GM23338 (cell line): ENCODE measurements at regions not wholly inside any gene's neighbourhood (a gene's known extent, or its start where the extent isn't known, plus 50 kb on each side); places are given as distances from the start of the nearest gene placed in this dataset.

Experiments used
- ATAC-seq: fragments of 200-7000 bp; cut with Tn5 transposase; 3 replicates; pipeline ENCODE4 v1.9.1; 2020
- DNase-seq: peaks from one replicate; pipeline ENCODE4 v3.0.0-alpha.2; 2015; ENCODE audit warnings: low spot score
- H2AFZ ChIP-seq: fragments of 200-600 bp; sonication (generic); 2 replicates; pipeline ENCODE4 v1.8.0; 2016; ENCODE audit warnings: antibody characterized with exemption, mild to moderate bottlenecking, moderate library complexity
- H3F3A ChIP-seq: fragments of 200-600 bp; sonication (generic); replicated peaks from 2 replicates; pipeline ENCODE4 v1.8.0; 2017; ENCODE audit warnings: antibody characterized with exemption, mixed run types, low read depth
- H3K27ac ChIP-seq: fragments of 200-600 bp; sonication (generic); 2 replicates; pipeline ENCODE4 v1.6.1; 2016; ENCODE audit warnings: low read depth
- H3K27me3 ChIP-seq: fragments of 200-600 bp; sonication (generic); 2 replicates; pipeline ENCODE4 v1.8.0; 2016; ENCODE audit warnings: mild to moderate bottlenecking, mixed run types, moderate library complexity; ENCODE audit not compliant: insufficient read depth
- H3K36me3 ChIP-seq: fragments of 200-600 bp; sonication (generic); 2 replicates; pipeline ENCODE4 v1.8.0; 2016; ENCODE audit warnings: mild to moderate bottlenecking; ENCODE audit not compliant: insufficient read depth
- H3K4me1 ChIP-seq: fragments of 200-600 bp; sonication (generic); 2 replicates; pipeline ENCODE4 v1.8.0; 2016; ENCODE audit warnings: mild to moderate bottlenecking, moderate library complexity; ENCODE audit not compliant: insufficient read depth
- H3K4me2 ChIP-seq: fragments of 200-600 bp; sonication (generic); 2 replicates; pipeline ENCODE4 v1.7.1; 2017; ENCODE audit warnings: mixed run types
- H3K4me3 ChIP-seq: fragments of 200-600 bp; sonication (generic); 2 replicates; pipeline ENCODE4 v1.6.1; 2016; ENCODE audit warnings: mixed run types
- H3K79me2 ChIP-seq: fragments of 200-600 bp; sonication (generic); replicated peaks from 2 replicates; pipeline ENCODE4 v1.8.0; 2017; ENCODE audit warnings: mild to moderate bottlenecking; ENCODE audit not compliant: insufficient read depth
- H3K9me2 ChIP-seq: fragments of 200-600 bp; sonication (generic); 2 replicates; pipeline ENCODE4 v1.8.0; 2017; ENCODE audit not compliant: insufficient read depth
- H4K20me1 ChIP-seq: fragments of 200-600 bp; sonication (generic); replicated peaks from 2 replicates; pipeline ENCODE4 v1.8.0; 2017; ENCODE audit warnings: mild to moderate bottlenecking; ENCODE audit not compliant: insufficient read depth
- H3K27ac Mint-ChIP-seq: 2 replicates; pipeline ENCODE4 v1.8.0; 2020; ENCODE audit warnings: inconsistent platforms, mild to moderate bottlenecking, moderate library complexity, mixed read lengths
- H3K27me3 Mint-ChIP-seq: 3 replicates; pipeline ENCODE4 v1.8.0; 2022; ENCODE audit warnings: low read depth, mild to moderate bottlenecking, moderate library complexity, mixed read lengths, inconsistent platforms; ENCODE audit not compliant: insufficient read depth, poor library complexity
- H3K36me3 Mint-ChIP-seq: 3 replicates; pipeline ENCODE4 v1.8.0; 2021; ENCODE audit warnings: low read depth, mild to moderate bottlenecking, inconsistent platforms, moderate library complexity, mixed read lengths
- H3K4me1 Mint-ChIP-seq: 3 replicates; pipeline ENCODE4 v1.8.0; 2020; ENCODE audit warnings: mild to moderate bottlenecking, inconsistent platforms, mixed read lengths
- H3K4me3 Mint-ChIP-seq: 3 replicates; pipeline ENCODE4 v1.8.0; 2021; ENCODE audit warnings: moderate library complexity, mild to moderate bottlenecking, inconsistent platforms, mixed read lengths
- H3K9me3 Mint-ChIP-seq: 3 replicates; pipeline ENCODE4 v1.8.0; 2020; ENCODE audit warnings: moderate library complexity, mild to moderate bottlenecking, inconsistent platforms, mixed read lengths
- CREB1 ChIP-seq: fragments of 250-450 bp; sonication (Bioruptor Pico); IDR thresholded peaks from 2 replicates; pipeline ENCODE4 v1.5.0; 2020; ENCODE audit warnings: low read depth, mild to moderate bottlenecking, moderate library complexity
- JUNB ChIP-seq: IDR thresholded peaks from one replicate; pipeline ENCODE4 v1.6.1; 2016; ENCODE audit warnings: antibody characterized with exemption; ENCODE audit not compliant: unreplicated experiment
- NANOG ChIP-seq: IDR thresholded peaks from 2 replicates; pipeline ENCODE4 v1.6.1; 2016; ENCODE audit warnings: antibody characterized with exemption, borderline replicate concordance
- POLR2AphosphoS5 ChIP-seq: IDR thresholded peaks from 2 replicates; pipeline ENCODE4 v1.6.1; 2016; ENCODE audit warnings: antibody characterized with exemption, low read depth
- STAT1 ChIP-seq: IDR thresholded peaks from one replicate; pipeline ENCODE4 v1.6.1; 2016; ENCODE audit warnings: antibody characterized with exemption; ENCODE audit not compliant: unreplicated experiment
- ZNF114 ChIP-seq: fragments of 250-450 bp; sonication (Bioruptor Pico); IDR thresholded peaks from 2 replicates; pipeline ENCODE4 v1.5.0; 2020; ENCODE audit warnings: mild to moderate bottlenecking, moderate library complexity
- TF ChIP-seq, protein P1 (sequence below): IDR thresholded peaks from 2 replicates; pipeline ENCODE4 v1.6.1; 2016; ENCODE audit warnings: antibody characterized with exemption
- TF ChIP-seq, protein P2 (sequence below): fragments of 250-450 bp; sonication (Bioruptor Pico); IDR thresholded peaks from 2 replicates; pipeline ENCODE4 v1.5.0; 2020; ENCODE audit warnings: mild to moderate bottlenecking, moderate library complexity
- TF ChIP-seq, protein P3 (sequence below), 2 experiments: fragments of 200-600 bp in 1 of 2; sonication (generic) in 1 of 2; conservative IDR thresholded peaks; 2 replicates each; pipeline versions ENCODE4 v1.5.1 to v1.6.1; 2016 to 2017; ENCODE audit warnings: antibody characterized with exemption in 2 of 2, low read depth in 2 of 2, mild to moderate bottlenecking in 2 of 2, moderate library complexity in 1 of 2

DNA sequence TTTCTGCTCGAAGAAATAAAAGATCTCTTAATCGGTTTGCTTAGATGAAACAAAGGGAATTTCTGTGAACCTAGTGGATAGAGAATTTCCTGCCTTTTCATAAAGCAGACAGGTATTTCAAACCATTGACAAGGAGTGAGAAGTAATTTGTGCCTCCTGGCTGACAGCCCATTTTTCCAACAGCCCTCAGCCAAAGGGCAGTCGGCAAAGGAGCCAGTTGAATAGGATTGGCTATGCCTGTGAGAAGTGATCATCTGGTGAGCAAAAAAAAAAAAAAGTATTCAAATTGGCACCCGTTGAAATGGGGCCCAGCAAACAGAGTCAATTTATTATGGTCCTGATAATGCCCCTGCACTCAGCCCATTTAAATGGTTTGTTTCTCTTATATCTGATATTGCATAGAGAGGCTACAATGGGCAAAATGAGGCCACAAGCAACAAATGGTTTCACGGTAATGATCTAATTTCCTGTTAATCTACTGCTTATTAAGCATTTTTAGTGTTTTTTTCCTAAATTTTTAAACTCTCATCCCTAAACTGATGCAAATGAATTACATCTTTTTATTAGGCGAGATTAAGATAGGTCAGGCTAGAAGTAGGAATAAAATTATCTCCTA is 477.5 kb downstream of the NUF2 start:
- Histone ChIP-seq H3K36me3 (no peaks in the 10 kb centered on the region), H3K4me1 (peaks cover 18% of the 10 kb centered on the region), H3F3A (no peaks in the 10 kb centered on the region), H3K27ac (no peak overlapping the region; the same call in 1 of the 2 replicates), H3K27me3 (no peaks in the 10 kb centered on the region), H3K4me2 (peak overlapping the region; percentile 26; the same call in 1 of the 2 replicates), H3K9me2 (peaks cover 21% of the 10 kb centered on the region; the same call in 1 of the 2 replicates), H2AFZ (no peak overlapping the region), H4K20me1 (no peaks in the 10 kb centered on the region), H3K79me2 (no peaks in the 10 kb centered on the region), H3K4me3 (no peak overlapping the region)
- Mint-ChIP-seq H3K4me3 (no peak overlapping the region), H3K27ac (no peak overlapping the region; the same call in 1 of the 2 replicates), H3K9me3 (peaks cover 15% of the 10 kb centered on the region), H3K4me1 (peaks cover 26% of the 10 kb centered on the region), H3K27me3 (no peaks in the 10 kb centered on the region), H3K36me3 (peaks cover 17% of the 10 kb centered on the region)
- ATAC-seq (no peak), DNase-seq (no peak)
- TF ChIP-seq, protein P1, sequence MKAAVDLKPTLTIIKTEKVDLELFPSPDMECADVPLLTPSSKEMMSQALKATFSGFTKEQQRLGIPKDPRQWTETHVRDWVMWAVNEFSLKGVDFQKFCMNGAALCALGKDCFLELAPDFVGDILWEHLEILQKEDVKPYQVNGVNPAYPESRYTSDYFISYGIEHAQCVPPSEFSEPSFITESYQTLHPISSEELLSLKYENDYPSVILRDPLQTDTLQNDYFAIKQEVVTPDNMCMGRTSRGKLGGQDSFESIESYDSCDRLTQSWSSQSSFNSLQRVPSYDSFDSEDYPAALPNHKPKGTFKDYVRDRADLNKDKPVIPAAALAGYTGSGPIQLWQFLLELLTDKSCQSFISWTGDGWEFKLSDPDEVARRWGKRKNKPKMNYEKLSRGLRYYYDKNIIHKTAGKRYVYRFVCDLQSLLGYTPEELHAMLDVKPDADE = no peak
- TF ChIP-seq ZNF114 (CRISPR knock-in tag) = no peak

DNA sequence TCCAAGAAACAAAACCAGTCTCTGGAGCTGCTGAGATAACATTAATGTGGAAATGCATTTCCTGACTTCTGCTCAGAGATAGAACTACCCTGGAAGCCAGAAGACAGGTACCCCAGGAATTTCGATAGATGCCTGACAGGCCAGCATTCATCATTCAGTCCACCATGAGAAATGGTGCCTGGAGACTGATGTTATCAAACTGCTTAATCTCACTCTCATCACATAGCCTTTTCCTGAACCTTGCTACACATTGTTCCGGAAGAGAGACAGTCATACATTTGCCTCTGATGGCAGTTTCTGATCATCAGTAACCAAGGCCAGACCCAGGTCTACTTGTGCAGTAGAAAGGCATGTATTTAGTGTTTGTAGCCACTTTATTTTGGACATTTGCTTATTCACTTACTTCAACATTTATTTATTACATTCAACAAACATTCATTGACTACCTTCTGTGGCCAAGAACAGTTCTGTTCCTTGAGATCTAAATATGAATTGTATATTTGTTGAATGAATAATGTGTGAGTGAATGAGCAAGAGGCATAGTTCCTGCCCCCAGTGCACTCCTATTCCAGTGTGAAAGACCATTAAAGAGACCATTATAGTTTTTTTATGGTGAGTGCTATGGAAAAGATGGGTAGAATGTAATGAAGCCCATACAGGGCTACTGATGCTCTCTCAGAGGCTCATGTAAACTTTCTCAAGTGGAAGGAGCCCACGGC is 485.7 kb downstream of the NUF2 start:
- Mint-ChIP-seq H3K27ac (no peak overlapping the region), H3K9me3 (no peaks in the 10 kb centered on the region; the same call in 2 of the 3 replicates), H3K4me1 (peaks cover 11% of the 10 kb centered on the region; the same call in 2 of the 3 replicates), H3K4me3 (no peak overlapping the region), H3K36me3 (no peaks in the 10 kb centered on the region), H3K27me3 (no peaks in the 10 kb centered on the region)
- H4K20me1 ChIP-seq = no peaks in the 10 kb centered on the region
- no peaks in the 10 kb centered on the region for H3F3A ChIP-seq
- ATAC-seq = no peak
- H2AFZ ChIP-seq = peak overlapping the region; percentile 53; the same call in 1 of the 2 replicates
- H3K79me2 ChIP-seq = no peaks in the 10 kb centered on the region
- peaks cover under 1% of the 10 kb centered on the region; the same call in 1 of the 2 replicates for H3K9me2 ChIP-seq
- no peak for DNase-seq
- H3K4me1 ChIP-seq = peaks cover 11% of the 10 kb centered on the region; the same call in 1 of the 2 replicates
- H3K4me3 ChIP-seq = no peak overlapping the region
- H3K4me2 ChIP-seq = no peak overlapping the region
- no peaks in the 10 kb centered on the region for H3K27me3 ChIP-seq
- H3K27ac ChIP-seq = no peak overlapping the region
- no peaks in the 10 kb centered on the region for H3K36me3 ChIP-seq
- TF ChIP-seq, protein P2, sequence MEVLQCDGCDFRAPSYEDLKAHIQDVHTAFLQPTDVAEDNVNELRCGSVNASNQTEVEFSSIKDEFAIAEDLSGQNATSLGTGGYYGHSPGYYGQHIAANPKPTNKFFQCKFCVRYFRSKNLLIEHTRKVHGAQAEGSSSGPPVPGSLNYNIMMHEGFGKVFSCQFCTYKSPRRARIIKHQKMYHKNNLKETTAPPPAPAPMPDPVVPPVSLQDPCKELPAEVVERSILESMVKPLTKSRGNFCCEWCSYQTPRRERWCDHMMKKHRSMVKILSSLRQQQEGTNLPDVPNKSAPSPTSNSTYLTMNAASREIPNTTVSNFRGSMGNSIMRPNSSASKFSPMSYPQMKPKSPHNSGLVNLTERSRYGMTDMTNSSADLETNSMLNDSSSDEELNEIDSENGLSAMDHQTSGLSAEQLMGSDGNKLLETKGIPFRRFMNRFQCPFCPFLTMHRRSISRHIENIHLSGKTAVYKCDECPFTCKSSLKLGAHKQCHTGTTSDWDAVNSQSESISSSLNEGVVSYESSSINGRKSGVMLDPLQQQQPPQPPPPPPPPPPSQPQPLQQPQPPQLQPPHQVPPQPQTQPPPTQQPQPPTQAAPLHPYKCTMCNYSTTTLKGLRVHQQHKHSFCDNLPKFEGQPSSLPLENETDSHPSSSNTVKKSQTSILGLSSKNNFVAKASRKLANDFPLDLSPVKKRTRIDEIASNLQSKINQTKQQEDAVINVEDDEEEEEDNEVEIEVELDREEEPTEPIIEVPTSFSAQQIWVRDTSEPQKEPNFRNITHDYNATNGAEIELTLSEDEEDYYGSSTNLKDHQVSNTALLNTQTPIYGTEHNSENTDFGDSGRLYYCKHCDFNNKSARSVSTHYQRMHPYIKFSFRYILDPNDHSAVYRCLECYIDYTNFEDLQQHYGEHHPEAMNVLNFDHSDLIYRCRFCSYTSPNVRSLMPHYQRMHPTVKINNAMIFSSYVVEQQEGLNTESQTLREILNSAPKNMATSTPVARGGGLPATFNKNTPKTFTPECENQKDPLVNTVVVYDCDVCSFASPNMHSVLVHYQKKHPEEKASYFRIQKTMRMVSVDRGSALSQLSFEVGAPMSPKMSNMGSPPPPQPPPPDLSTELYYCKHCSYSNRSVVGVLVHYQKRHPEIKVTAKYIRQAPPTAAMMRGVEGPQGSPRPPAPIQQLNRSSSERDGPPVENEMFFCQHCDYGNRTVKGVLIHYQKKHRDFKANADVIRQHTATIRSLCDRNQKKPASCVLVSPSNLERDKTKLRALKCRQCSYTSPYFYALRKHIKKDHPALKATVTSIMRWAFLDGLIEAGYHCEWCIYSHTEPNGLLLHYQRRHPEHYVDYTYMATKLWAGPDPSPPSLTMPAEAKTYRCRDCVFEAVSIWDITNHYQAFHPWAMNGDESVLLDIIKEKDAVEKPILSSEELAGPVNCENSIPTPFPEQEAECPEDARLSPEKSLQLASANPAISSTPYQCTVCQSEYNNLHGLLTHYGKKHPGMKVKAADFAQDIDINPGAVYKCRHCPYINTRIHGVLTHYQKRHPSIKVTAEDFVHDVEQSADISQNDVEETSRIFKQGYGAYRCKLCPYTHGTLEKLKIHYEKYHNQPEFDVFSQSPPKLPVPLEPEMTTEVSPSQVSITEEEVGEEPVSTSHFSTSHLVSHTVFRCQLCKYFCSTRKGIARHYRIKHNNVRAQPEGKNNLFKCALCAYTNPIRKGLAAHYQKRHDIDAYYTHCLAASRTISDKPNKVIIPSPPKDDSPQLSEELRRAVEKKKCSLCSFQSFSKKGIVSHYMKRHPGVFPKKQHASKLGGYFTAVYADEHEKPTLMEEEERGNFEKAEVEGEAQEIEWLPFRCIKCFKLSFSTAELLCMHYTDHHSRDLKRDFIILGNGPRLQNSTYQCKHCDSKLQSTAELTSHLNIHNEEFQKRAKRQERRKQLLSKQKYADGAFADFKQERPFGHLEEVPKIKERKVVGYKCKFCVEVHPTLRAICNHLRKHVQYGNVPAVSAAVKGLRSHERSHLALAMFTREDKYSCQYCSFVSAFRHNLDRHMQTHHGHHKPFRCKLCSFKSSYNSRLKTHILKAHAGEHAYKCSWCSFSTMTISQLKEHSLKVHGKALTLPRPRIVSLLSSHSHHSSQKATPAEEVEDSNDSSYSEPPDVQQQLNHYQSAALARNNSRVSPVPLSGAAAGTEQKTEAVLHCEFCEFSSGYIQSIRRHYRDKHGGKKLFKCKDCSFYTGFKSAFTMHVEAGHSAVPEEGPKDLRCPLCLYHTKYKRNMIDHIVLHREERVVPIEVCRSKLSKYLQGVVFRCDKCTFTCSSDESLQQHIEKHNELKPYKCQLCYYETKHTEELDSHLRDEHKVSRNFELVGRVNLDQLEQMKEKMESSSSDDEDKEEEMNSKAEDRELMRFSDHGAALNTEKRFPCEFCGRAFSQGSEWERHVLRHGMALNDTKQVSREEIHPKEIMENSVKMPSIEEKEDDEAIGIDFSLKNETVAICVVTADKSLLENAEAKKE (CRISPR knock-in tag) = no peak
- TF ChIP-seq, protein P3, sequence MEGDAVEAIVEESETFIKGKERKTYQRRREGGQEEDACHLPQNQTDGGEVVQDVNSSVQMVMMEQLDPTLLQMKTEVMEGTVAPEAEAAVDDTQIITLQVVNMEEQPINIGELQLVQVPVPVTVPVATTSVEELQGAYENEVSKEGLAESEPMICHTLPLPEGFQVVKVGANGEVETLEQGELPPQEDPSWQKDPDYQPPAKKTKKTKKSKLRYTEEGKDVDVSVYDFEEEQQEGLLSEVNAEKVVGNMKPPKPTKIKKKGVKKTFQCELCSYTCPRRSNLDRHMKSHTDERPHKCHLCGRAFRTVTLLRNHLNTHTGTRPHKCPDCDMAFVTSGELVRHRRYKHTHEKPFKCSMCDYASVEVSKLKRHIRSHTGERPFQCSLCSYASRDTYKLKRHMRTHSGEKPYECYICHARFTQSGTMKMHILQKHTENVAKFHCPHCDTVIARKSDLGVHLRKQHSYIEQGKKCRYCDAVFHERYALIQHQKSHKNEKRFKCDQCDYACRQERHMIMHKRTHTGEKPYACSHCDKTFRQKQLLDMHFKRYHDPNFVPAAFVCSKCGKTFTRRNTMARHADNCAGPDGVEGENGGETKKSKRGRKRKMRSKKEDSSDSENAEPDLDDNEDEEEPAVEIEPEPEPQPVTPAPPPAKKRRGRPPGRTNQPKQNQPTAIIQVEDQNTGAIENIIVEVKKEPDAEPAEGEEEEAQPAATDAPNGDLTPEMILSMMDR (conservative IDR thresholded peaks at IDR 0.05; ENCODE audit: low read depth in 2 of 2) = no peak
- no peak for TF ChIP-seq NANOG
- TF ChIP-seq POLR2AphosphoS5 = no peak
- TF ChIP-seq CREB1 (CRISPR knock-in tag) = no peak
- TF ChIP-seq STAT1 = no peak
- TF ChIP-seq, protein P1 = no peak
- TF ChIP-seq JUNB = no peak
